Mammary epithelial cell (primary cell): ENCODE measurements at regions not wholly inside any gene's neighbourhood (a gene's known extent, or its start where the extent isn't known, plus 50 kb on each side); places are given as distances from the start of the nearest gene placed in this dataset.

Experiments used
- CTCF ChIP-seq, 2 donors: IDR thresholded peaks in 1 of 2; conservative IDR thresholded peaks in 1 of 2; 2 replicates each; pipeline ENCODE4 v1.5.1; 2011 to 2012; ENCODE audit warnings: inconsistent platforms in 2 of 2, low read length in 2 of 2, mild to moderate bottlenecking in 2 of 2, control low read depth in 1 of 2, low read depth in 1 of 2; ENCODE audit not compliant: insufficient read depth in 1 of 2; ENCODE audit errors: extremely low read depth in 1 of 2
- EZH2 ChIP-seq: IDR thresholded peaks from 2 replicates; pipeline ENCODE4 v1.6.1; 2012; ENCODE audit warnings: low read length, inconsistent platforms, borderline replicate concordance

GRCh38 chr5:82734347-82734746, 342.8 kb downstream of the TMEM167A start:
- TF ChIP-seq CTCF (conservative IDR thresholded peaks at IDR 0.05 in 1 of 2, IDR thresholded peaks at IDR 0.05 in 1 of 2; ENCODE audit: extremely low read depth in 1 of 2, insufficient read depth in 1 of 2, low read depth in 1 of 2, low read length in 2 of 2) = no peak
- no peak for TF ChIP-seq EZH2
